B cell (primary cell): ENCODE measurements at regions not wholly inside any gene's neighbourhood (a gene's known extent, or its start where the extent isn't known, plus 50 kb on each side); places are given as distances from the start of the nearest gene placed in this dataset.

ENCODE experiments used
- ATAC-seq: fragments of 200-7000 bp; cut with Tn5 transposase; one replicate; pipeline ENCODE4 v1.10.0; 2021; ENCODE audit warnings: low read depth, mild to moderate bottlenecking, moderate number of reproducible peaks, moderate library complexity
- CTCF ChIA-PET: fragments of 350-600 bp; sonication (Branson Sonifier 250); formaldehyde crosslinking; loops from one replicate; lab custom pipeline; 2021; ENCODE audit warnings: antibody characterized with exemption, inconsistent platforms; lab: Charles Lee
- POLR2A ChIA-PET: fragments of 350-600 bp; sonication (Branson Sonifier 250); formaldehyde crosslinking; loops from one replicate; lab custom pipeline; 2021; ENCODE audit warnings: antibody characterized with exemption; lab: Charles Lee
- DNase-seq: peaks from one replicate; pipeline ENCODE4 v3.0.0; 2013
- H2AFZ ChIP-seq: 2 replicates; pipeline ENCODE4 v1.6.1; 2012; ENCODE audit warnings: mild to moderate bottlenecking, low read depth, low read length; ENCODE audit not compliant: insufficient read depth, poor library complexity, severe bottlenecking
- H3K27ac ChIP-seq, 2 donors: 1 replicate in 1 of 2; 2 replicates in 1 of 2; pipeline ENCODE4 v1.5.1; 2012 to 2013; ENCODE audit warnings: low read length in 2 of 2, mild to moderate bottlenecking in 2 of 2, moderate library complexity in 1 of 2
- H3K27me3 ChIP-seq, 4 experiments: fragments of 200-600 bp in 1 of 4; sonication (generic) in 1 of 4; replicated peaks in 1 of 4; 1 replicate in 2 of 4; 2 replicates in 2 of 4; pipeline versions ENCODE4 v1.6.1 to v1.7.0; 2013 to 2016; ENCODE audit warnings: low read length in 3 of 4, mild to moderate bottlenecking in 2 of 4, mixed read lengths in 1 of 4, moderate library complexity in 1 of 4; ENCODE audit not compliant: insufficient read depth in 4 of 4, control insufficient read depth in 3 of 4; ENCODE audit errors: control extremely low read depth in 1 of 4
- H3K36me3 ChIP-seq, 2 experiments: replicated peaks in 1 of 2; 1 replicate in 1 of 2; 2 replicates in 1 of 2; pipeline versions ENCODE4 v1.6.1 to v1.7.1; 2013; ENCODE audit warnings: low read length in 1 of 2; ENCODE audit not compliant: insufficient read depth in 2 of 2, control insufficient read depth in 1 of 2; ENCODE audit errors: control extremely low read depth in 1 of 2, extremely low read depth in 1 of 2
- H3K4me1 ChIP-seq, 2 donors: fragments of 200-600 bp in 1 of 2; sonication (generic) in 1 of 2; 1 replicate in 1 of 2; 2 replicates in 1 of 2; pipeline versions ENCODE4 v1.5.1 to v1.6.1; 2013 to 2017; ENCODE audit warnings: low read length in 2 of 2; ENCODE audit not compliant: control insufficient read depth in 2 of 2, insufficient read depth in 2 of 2
- H3K4me2 ChIP-seq: replicated peaks from 2 replicates; pipeline ENCODE3; 2012; ENCODE audit warnings: mild to moderate bottlenecking, low read depth, low read length; ENCODE audit not compliant: poor library complexity, severe bottlenecking
- H3K4me3 ChIP-seq, 5 experiments: fragments of 200-600 bp in 1 of 5; sonication (generic) in 1 of 5; 1 replicate in 3 of 5; 2 replicates in 2 of 5; pipeline versions ENCODE4 v1.5.1 to v1.7.0; 2011 to 2016; ENCODE audit warnings: low read length in 4 of 5, mild to moderate bottlenecking in 4 of 5, low read depth in 2 of 5, control low read depth in 1 of 5, moderate library complexity in 1 of 5; ENCODE audit not compliant: insufficient read depth in 1 of 5; ENCODE audit errors: control extremely low read depth in 1 of 5, extremely low read depth in 1 of 5
- H3K79me2 ChIP-seq: fragments of 200-600 bp; sonication (generic); one replicate; pipeline ENCODE4 v1.6.0; 2016; ENCODE audit warnings: low read length; ENCODE audit not compliant: control insufficient read depth, insufficient read depth
- H3K9ac ChIP-seq: fragments of 200-600 bp; sonication (generic); 2 replicates; pipeline ENCODE4 v1.6.1; 2017; ENCODE audit warnings: mild to moderate bottlenecking, low read length, moderate library complexity
- H3K9me3 ChIP-seq, 3 donors: one replicate each; pipeline versions ENCODE4 v1.6.1 to v1.7.1; 2013; ENCODE audit warnings: low read length in 2 of 3; ENCODE audit not compliant: control insufficient read depth in 2 of 3, insufficient read depth in 1 of 3; ENCODE audit errors: control extremely low read depth in 1 of 3
- H4K20me1 ChIP-seq: 2 replicates; pipeline ENCODE4 v1.6.0; 2012; ENCODE audit warnings: mild to moderate bottlenecking, low read length; ENCODE audit not compliant: insufficient read depth, control insufficient read depth, poor library complexity, severe bottlenecking
- H3K27ac Mint-ChIP-seq: one replicate; pipeline ENCODE4 v1.8.0; 2021; ENCODE audit warnings: mixed read lengths
- H3K27me3 Mint-ChIP-seq: one replicate; pipeline ENCODE4 v1.8.0; 2021; ENCODE audit warnings: mixed read lengths
- H3K4me1 Mint-ChIP-seq: one replicate; pipeline ENCODE4 v1.8.0; 2021; ENCODE audit warnings: mixed read lengths
- H3K4me3 Mint-ChIP-seq: one replicate; pipeline ENCODE4 v1.8.0; 2021; ENCODE audit warnings: mixed read lengths
- H3K9me3 Mint-ChIP-seq: one replicate; pipeline ENCODE4 v1.8.0; 2022; ENCODE audit warnings: mixed read lengths; ENCODE audit not compliant: insufficient read depth
- EZH2 ChIP-seq: IDR thresholded peaks from 2 replicates; pipeline ENCODE4 v1.6.1; 2012; ENCODE audit warnings: borderline replicate concordance, low read depth, mild to moderate bottlenecking, moderate library complexity, low read length; ENCODE audit not compliant: insufficient read depth, poor library complexity, severe bottlenecking
- WGBS: methylation state at CpG from one replicate; pipeline ENCODE4 v1.1.5; 2013; ENCODE audit warnings: missing lambda C conversion rate; ENCODE audit not compliant: insufficient coverage; 5-methylcytosine and 5-hydroxymethylcytosine counted together
- intact Hi-C: fragments of 100-400 bp; cut with micrococcal nuclease; formaldehyde crosslinking; loops from one replicate; pipeline ENCODE4 v1.10.0; 2022
- TF ChIP-seq, protein P1 (sequence below): fragments of 200-600 bp; IDR thresholded peaks from one replicate; pipeline ENCODE4 v1.8.0; 2022; ENCODE audit warnings: antibody characterized with exemption, mild to moderate bottlenecking

DNA sequence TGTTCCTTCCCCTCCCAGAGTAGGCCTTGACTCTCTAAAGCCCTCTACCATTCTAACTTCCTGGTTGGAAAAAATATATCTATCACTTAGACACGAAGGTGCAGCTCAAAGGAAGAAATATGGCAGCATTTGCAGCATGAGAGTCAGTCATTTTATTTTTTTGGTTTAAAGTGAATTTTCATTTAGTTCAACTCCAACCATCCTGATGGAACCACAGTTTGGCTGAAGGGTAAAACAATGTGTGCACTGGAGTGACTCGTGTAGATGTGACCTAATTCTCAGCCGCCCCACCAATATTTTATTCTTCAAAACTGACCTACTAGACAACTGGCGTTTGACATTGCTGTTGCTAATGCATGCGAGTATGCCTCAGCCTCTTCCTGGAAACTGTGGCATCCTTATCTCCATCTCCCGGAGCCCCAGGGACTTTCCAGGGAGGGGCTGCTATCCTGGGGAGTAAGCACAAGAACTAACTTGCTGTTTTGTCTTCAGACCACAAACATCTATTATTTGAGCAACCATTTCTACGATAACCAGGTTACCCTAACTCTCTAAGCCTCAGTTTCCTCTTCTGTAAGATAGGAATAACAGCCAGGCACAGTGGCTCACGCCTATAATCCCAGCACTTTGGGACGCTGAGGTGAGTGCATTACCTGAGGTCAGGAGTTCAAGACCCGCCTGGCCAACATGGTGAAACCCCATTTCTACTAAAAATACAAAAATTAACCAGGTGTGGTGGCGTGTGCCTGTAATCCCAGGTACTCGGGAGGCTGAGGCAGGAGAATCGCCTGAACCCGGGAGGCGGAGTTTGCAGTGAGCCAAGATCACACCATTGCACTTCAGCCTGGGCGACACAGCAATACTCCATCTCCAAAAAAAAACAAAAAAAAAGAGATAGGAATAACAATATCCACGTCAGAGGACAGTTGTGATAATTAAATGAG, 148.7 kb upstream of the JARID2 start:
- ATAC-seq (no peak), DNase-seq (no peak)
- Histone ChIP-seq H3K9ac (no peak overlapping the region), H3K27ac (no peak overlapping the region), H3K9me3 (no peaks in the 10 kb centered on the region), H4K20me1 (no peaks in the 10 kb centered on the region), H3K36me3 (no peaks in the 10 kb centered on the region), H2AFZ (no peak overlapping the region), H3K4me1 (no peaks in the 10 kb centered on the region), H3K4me3 (no peak overlapping the region), H3K27me3 (no peaks in the 10 kb centered on the region), H3K4me2 (no peak overlapping the region), H3K79me2 (no peaks in the 10 kb centered on the region)
- TF ChIP-seq EZH2: no peak
- TF ChIP-seq, protein P1, sequence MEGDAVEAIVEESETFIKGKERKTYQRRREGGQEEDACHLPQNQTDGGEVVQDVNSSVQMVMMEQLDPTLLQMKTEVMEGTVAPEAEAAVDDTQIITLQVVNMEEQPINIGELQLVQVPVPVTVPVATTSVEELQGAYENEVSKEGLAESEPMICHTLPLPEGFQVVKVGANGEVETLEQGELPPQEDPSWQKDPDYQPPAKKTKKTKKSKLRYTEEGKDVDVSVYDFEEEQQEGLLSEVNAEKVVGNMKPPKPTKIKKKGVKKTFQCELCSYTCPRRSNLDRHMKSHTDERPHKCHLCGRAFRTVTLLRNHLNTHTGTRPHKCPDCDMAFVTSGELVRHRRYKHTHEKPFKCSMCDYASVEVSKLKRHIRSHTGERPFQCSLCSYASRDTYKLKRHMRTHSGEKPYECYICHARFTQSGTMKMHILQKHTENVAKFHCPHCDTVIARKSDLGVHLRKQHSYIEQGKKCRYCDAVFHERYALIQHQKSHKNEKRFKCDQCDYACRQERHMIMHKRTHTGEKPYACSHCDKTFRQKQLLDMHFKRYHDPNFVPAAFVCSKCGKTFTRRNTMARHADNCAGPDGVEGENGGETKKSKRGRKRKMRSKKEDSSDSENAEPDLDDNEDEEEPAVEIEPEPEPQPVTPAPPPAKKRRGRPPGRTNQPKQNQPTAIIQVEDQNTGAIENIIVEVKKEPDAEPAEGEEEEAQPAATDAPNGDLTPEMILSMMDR: no peak
- no peak overlapping the region for H3K27ac Mint-ChIP-seq
- intact Hi-C loops: no loop called here
- WGBS: 92% methylated on average over 12 of the region's 17 CpGs
- POLR2A ChIA-PET: no interaction called here
- no peaks in the 10 kb centered on the region for H3K9me3 Mint-ChIP-seq
- peaks cover 3% of the 10 kb centered on the region for H3K27me3 Mint-ChIP-seq
- H3K4me3 Mint-ChIP-seq: no peak overlapping the region
- no peaks in the 10 kb centered on the region for H3K4me1 Mint-ChIP-seq
- CTCF ChIA-PET: no interaction called here

DNA sequence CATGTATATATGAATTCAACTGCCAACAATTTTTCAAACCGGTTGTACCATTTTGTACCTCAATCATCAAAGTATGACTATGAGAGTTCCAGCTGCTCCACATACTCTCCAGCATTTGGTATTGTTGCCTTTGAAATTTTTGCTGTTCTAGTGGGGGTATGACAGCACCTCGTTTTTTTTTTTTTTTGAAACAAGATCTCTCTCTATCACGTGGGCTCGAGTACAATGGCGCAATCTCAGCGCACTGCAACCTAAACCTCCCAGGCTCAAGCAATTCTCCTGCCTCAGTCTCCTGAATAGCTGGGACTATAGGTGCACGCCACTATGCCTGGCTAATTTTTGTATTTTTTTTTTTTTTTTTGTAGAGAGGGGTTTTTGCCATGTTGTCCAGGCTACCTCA, 144.7 kb upstream of the JARID2 start:
- Mint-ChIP-seq H3K4me3 (no peak overlapping the region), H3K9me3 (no peaks in the 10 kb centered on the region), H3K27ac (no peak overlapping the region), H3K27me3 (peaks cover 9% of the 10 kb centered on the region), H3K4me1 (no peaks in the 10 kb centered on the region)
- TF ChIP-seq EZH2: no peak
- TF ChIP-seq, protein P1: no peak
- Histone ChIP-seq H2AFZ (no peak overlapping the region), H3K9me3 (peaks cover 0 to 7% (median 4%) of the 10 kb centered on the region in 3 donors), H3K9ac (no peak overlapping the region), H3K4me2 (no peak overlapping the region), H3K79me2 (no peaks in the 10 kb centered on the region), H3K4me3 (no peak overlapping the region), H3K36me3 (no peaks in the 10 kb centered on the region), H3K27ac (no peak overlapping the region), H3K4me1 (no peaks in the 10 kb centered on the region), H4K20me1 (no peaks in the 10 kb centered on the region), H3K27me3 (no peaks in the 10 kb centered on the region)
- WGBS: 100% methylated on average over 3 of the region's 7 CpGs
- CTCF ChIA-PET: interaction anchor here (0.6 to 0.7 kb wide), 3 partner anchors 242 to 378 kb away, joined by 3 to 4 read pairs (median 4); no protein-coding TSS in a partner anchor
- DNase-seq: no peak
- ATAC-seq: no peak
- POLR2A ChIA-PET: no interaction called here
- intact Hi-C loops: no loop called here
